ENCODE measurements at regions not wholly inside any gene's neighbourhood (a gene's known extent, or its start where the extent isn't known, plus 50 kb on each side); places are given as distances from the start of the nearest gene placed in this dataset.

- Histone ChIP-seq H3K4me1 (ENCODE audit: control extremely low read depth in 1 of 4, control insufficient read depth in 4 of 4, insufficient read depth in 4 of 4, low read length in 3 of 4) (no peaks in the 10 kb centered on the region), H3K27ac (ENCODE audit: insufficient read depth in 1 of 2, low read depth in 1 of 2, low read length in 2 of 2, poor library complexity in 1 of 2, severe bottlenecking in 2 of 2) (no peak overlapping the region), H3K27me3 (replicated peaks in 2 of 5; ENCODE audit: control insufficient read depth in 4 of 5, insufficient read depth in 5 of 5, low read length in 4 of 5) (no peaks in the 10 kb centered on the region), H3K9me3 (ENCODE audit: control extremely low read depth in 1 of 5, control insufficient read depth in 4 of 5, insufficient read depth in 2 of 5, low read depth in 1 of 5, low read length in 4 of 5) (no peaks in the 10 kb centered on the region), H3K4me3 (ENCODE audit: control insufficient read depth in 1 of 7, extremely low read depth in 1 of 7, insufficient read depth in 4 of 7, low read depth in 2 of 7, low read length in 6 of 7) (no peak overlapping the region), H3K36me3 (ENCODE audit: control insufficient read depth in 4 of 4, insufficient read depth in 4 of 4, low read length in 3 of 4) (no peaks in the 10 kb centered on the region)
- no peak for DNase-seq
- POLR2A ChIA-PET = interaction anchor here (0.7 kb wide), 1 partner anchor 72 kb away, joined by 4 read pairs; no protein-coding TSS in a partner anchor
- 80% methylated on average over 1 of the region's 2 CpGs for WGBS (ENCODE audit: insufficient coverage)
- CTCF ChIA-PET = no interaction called here
Measured at GRCh38 chr2:52210611-52211010, 1178.7 kb upstream of the NRXN1 start.

GRCh38 chr2:52210161-52210560 is 1178.2 kb upstream of the NRXN1 start:
- H3K27ac ChIP-seq (ENCODE audit: insufficient read depth in 1 of 2, low read depth in 1 of 2, low read length in 2 of 2, poor library complexity in 1 of 2, severe bottlenecking in 2 of 2) = no peak overlapping the region
- no peaks in the 10 kb centered on the region for H3K27me3 ChIP-seq (replicated peaks in 2 of 5; ENCODE audit: control insufficient read depth in 4 of 5, insufficient read depth in 5 of 5, low read length in 4 of 5)
- no peak for DNase-seq
- WGBS (ENCODE audit: insufficient coverage) = no CpG with 5 or more reads among the region's 1 CpG
- H3K4me3 ChIP-seq (ENCODE audit: control insufficient read depth in 1 of 7, extremely low read depth in 1 of 7, insufficient read depth in 4 of 7, low read depth in 2 of 7, low read length in 6 of 7) = no peak overlapping the region
- H3K9me3 ChIP-seq (ENCODE audit: control extremely low read depth in 1 of 5, control insufficient read depth in 4 of 5, insufficient read depth in 2 of 5, low read depth in 1 of 5, low read length in 4 of 5) = no peaks in the 10 kb centered on the region
- ChIA-PET CTCF (no interaction called here), POLR2A (no interaction called here)
- no peaks in the 10 kb centered on the region for H3K36me3 ChIP-seq (ENCODE audit: control insufficient read depth in 4 of 4, insufficient read depth in 4 of 4, low read length in 3 of 4)
- H3K4me1 ChIP-seq (ENCODE audit: control extremely low read depth in 1 of 4, control insufficient read depth in 4 of 4, insufficient read depth in 4 of 4, low read length in 3 of 4) = no peaks in the 10 kb centered on the region

GRCh38 chr2:52194342-52194741 is 1162.4 kb upstream of the NRXN1 start:
- ChIA-PET CTCF (no interaction called here), POLR2A (no interaction called here)
- no peak for DNase-seq
- Histone ChIP-seq H3K4me1 (ENCODE audit: control extremely low read depth in 1 of 4, control insufficient read depth in 4 of 4, insufficient read depth in 4 of 4, low read length in 3 of 4) (no peaks in the 10 kb centered on the region), H3K4me3 (ENCODE audit: control insufficient read depth in 1 of 7, extremely low read depth in 1 of 7, insufficient read depth in 4 of 7, low read depth in 2 of 7, low read length in 6 of 7) (no peak overlapping the region), H3K27ac (ENCODE audit: insufficient read depth in 1 of 2, low read depth in 1 of 2, low read length in 2 of 2, poor library complexity in 1 of 2, severe bottlenecking in 2 of 2) (no peak overlapping the region), H3K36me3 (ENCODE audit: control insufficient read depth in 4 of 4, insufficient read depth in 4 of 4, low read length in 3 of 4) (no peaks in the 10 kb centered on the region), H3K9me3 (ENCODE audit: control extremely low read depth in 1 of 5, control insufficient read depth in 4 of 5, insufficient read depth in 2 of 5, low read depth in 1 of 5, low read length in 4 of 5) (no peaks in the 10 kb centered on the region), H3K27me3 (replicated peaks in 2 of 5; ENCODE audit: control insufficient read depth in 4 of 5, insufficient read depth in 5 of 5, low read length in 4 of 5) (no peaks in the 10 kb centered on the region)
- WGBS (ENCODE audit: insufficient coverage) = no CpG with 5 or more reads among the region's 2 CpGs

- Histone ChIP-seq H3K27me3 (replicated peaks in 2 of 5; ENCODE audit: control insufficient read depth in 4 of 5, insufficient read depth in 5 of 5, low read length in 4 of 5) (no peaks in the 10 kb centered on the region), H3K9me3 (ENCODE audit: control extremely low read depth in 1 of 5, control insufficient read depth in 4 of 5, insufficient read depth in 2 of 5, low read depth in 1 of 5, low read length in 4 of 5) (no peaks in the 10 kb centered on the region), H3K4me1 (ENCODE audit: control extremely low read depth in 1 of 4, control insufficient read depth in 4 of 4, insufficient read depth in 4 of 4, low read length in 3 of 4) (no peaks in the 10 kb centered on the region), H3K4me3 (ENCODE audit: control insufficient read depth in 1 of 7, extremely low read depth in 1 of 7, insufficient read depth in 4 of 7, low read depth in 2 of 7, low read length in 6 of 7) (no peak overlapping the region), H3K27ac (ENCODE audit: insufficient read depth in 1 of 2, low read depth in 1 of 2, low read length in 2 of 2, poor library complexity in 1 of 2, severe bottlenecking in 2 of 2) (no peak overlapping the region), H3K36me3 (ENCODE audit: control insufficient read depth in 4 of 4, insufficient read depth in 4 of 4, low read length in 3 of 4) (no peaks in the 10 kb centered on the region)
- WGBS (ENCODE audit: insufficient coverage) = no CpG with 5 or more reads among the region's 2 CpGs
- ChIA-PET POLR2A (no interaction called here), CTCF (no interaction called here)
- no peak for DNase-seq
Measured at GRCh38 chr2:52193804-52194203, 1161.9 kb upstream of the NRXN1 start.

- ChIA-PET CTCF (no interaction called here), POLR2A (no interaction called here)
- Histone ChIP-seq H3K27me3 (replicated peaks in 2 of 5; ENCODE audit: control insufficient read depth in 4 of 5, insufficient read depth in 5 of 5, low read length in 4 of 5) (no peaks in the 10 kb centered on the region), H3K27ac (ENCODE audit: insufficient read depth in 1 of 2, low read depth in 1 of 2, low read length in 2 of 2, poor library complexity in 1 of 2, severe bottlenecking in 2 of 2) (no peak overlapping the region), H3K36me3 (ENCODE audit: control insufficient read depth in 4 of 4, insufficient read depth in 4 of 4, low read length in 3 of 4) (no peaks in the 10 kb centered on the region), H3K9me3 (ENCODE audit: control extremely low read depth in 1 of 5, control insufficient read depth in 4 of 5, insufficient read depth in 2 of 5, low read depth in 1 of 5, low read length in 4 of 5) (no peaks in the 10 kb centered on the region), H3K4me3 (ENCODE audit: control insufficient read depth in 1 of 7, extremely low read depth in 1 of 7, insufficient read depth in 4 of 7, low read depth in 2 of 7, low read length in 6 of 7) (no peak overlapping the region), H3K4me1 (ENCODE audit: control extremely low read depth in 1 of 4, control insufficient read depth in 4 of 4, insufficient read depth in 4 of 4, low read length in 3 of 4) (no peaks in the 10 kb centered on the region)
- 75% methylated on average over 3 of the region's 4 CpGs for WGBS (ENCODE audit: insufficient coverage)
- DNase-seq = no peak
Measured at GRCh38 chr2:52192656-52193055, 1160.7 kb upstream of the NRXN1 start.

GRCh38 chr2:52181080-52181479 is 1149.1 kb upstream of the NRXN1 start:
- POLR2A ChIA-PET = no interaction called here
- H3K36me3 ChIP-seq (ENCODE audit: control insufficient read depth in 4 of 4, insufficient read depth in 4 of 4, low read length in 3 of 4) = no peaks in the 10 kb centered on the region
- peak overlapping the region in 1 of 7 experiments; percentile 1 for H3K4me3 ChIP-seq (ENCODE audit: control insufficient read depth in 1 of 7, extremely low read depth in 1 of 7, insufficient read depth in 4 of 7, low read depth in 2 of 7, low read length in 6 of 7)
- CTCF ChIA-PET = no interaction called here
- H3K4me1 ChIP-seq (ENCODE audit: control extremely low read depth in 1 of 4, control insufficient read depth in 4 of 4, insufficient read depth in 4 of 4, low read length in 3 of 4) = peaks cover 0 to 4% (median 1%) of the 10 kb centered on the region in 4 experiments
- no peak overlapping the region for H3K27ac ChIP-seq (ENCODE audit: insufficient read depth in 1 of 2, low read depth in 1 of 2, low read length in 2 of 2, poor library complexity in 1 of 2, severe bottlenecking in 2 of 2)
- H3K27me3 ChIP-seq (replicated peaks in 2 of 5; ENCODE audit: control insufficient read depth in 4 of 5, insufficient read depth in 5 of 5, low read length in 4 of 5) = no peaks in the 10 kb centered on the region
- WGBS (ENCODE audit: insufficient coverage) = 5% methylated on average over 2 of the region's 2 CpGs
- peaks cover 0 to 1% (median 0%) of the 10 kb centered on the region in 5 experiments for H3K9me3 ChIP-seq (ENCODE audit: control extremely low read depth in 1 of 5, control insufficient read depth in 4 of 5, insufficient read depth in 2 of 5, low read depth in 1 of 5, low read length in 4 of 5)
- DNase-seq = peak in 2 of 3 donors; percentile 13 to 24

GRCh38 chr2:52178845-52179244 is 1146.9 kb upstream of the NRXN1 start:
- Histone ChIP-seq H3K4me1 (ENCODE audit: control extremely low read depth in 1 of 4, control insufficient read depth in 4 of 4, insufficient read depth in 4 of 4, low read length in 3 of 4) (peaks cover 0 to 4% (median 1%) of the 10 kb centered on the region in 4 experiments), H3K36me3 (ENCODE audit: control insufficient read depth in 4 of 4, insufficient read depth in 4 of 4, low read length in 3 of 4) (no peaks in the 10 kb centered on the region), H3K27ac (ENCODE audit: insufficient read depth in 1 of 2, low read depth in 1 of 2, low read length in 2 of 2, poor library complexity in 1 of 2, severe bottlenecking in 2 of 2) (no peak overlapping the region), H3K9me3 (ENCODE audit: control extremely low read depth in 1 of 5, control insufficient read depth in 4 of 5, insufficient read depth in 2 of 5, low read depth in 1 of 5, low read length in 4 of 5) (no peaks in the 10 kb centered on the region), H3K4me3 (ENCODE audit: control insufficient read depth in 1 of 7, extremely low read depth in 1 of 7, insufficient read depth in 4 of 7, low read depth in 2 of 7, low read length in 6 of 7) (no peak overlapping the region), H3K27me3 (replicated peaks in 2 of 5; ENCODE audit: control insufficient read depth in 4 of 5, insufficient read depth in 5 of 5, low read length in 4 of 5) (no peaks in the 10 kb centered on the region)
- CTCF ChIA-PET = no interaction called here
- POLR2A ChIA-PET = no interaction called here
- WGBS (ENCODE audit: insufficient coverage) = no CpG with 5 or more reads among the region's 1 CpG
- DNase-seq = no peak

All from common myeloid progenitor, CD34-positive (primary cell).